ENCODE measurements at regions not wholly inside any gene's neighbourhood (a gene's known extent, or its start where the extent isn't known, plus 50 kb on each side); places are given as distances from the start of the nearest gene placed in this dataset.

DNA sequence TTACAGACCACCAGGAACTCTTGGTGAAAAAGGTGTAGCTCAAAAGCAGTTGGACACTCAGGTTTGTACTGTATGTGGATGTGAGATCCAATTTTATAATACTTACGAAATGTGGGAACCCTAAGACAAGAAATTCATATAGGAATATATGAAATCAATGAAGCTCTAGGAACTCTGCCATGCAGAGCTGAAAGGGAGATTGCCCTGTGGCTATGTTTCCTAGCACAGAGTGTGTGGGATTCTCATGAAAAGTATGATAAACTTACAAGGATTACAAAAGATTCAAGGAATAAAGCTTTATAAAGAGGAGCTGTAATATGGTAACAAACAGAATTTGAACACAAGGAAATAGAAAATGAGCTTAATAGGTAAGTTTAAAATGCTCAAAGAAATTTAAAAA, 205.7 kb upstream of the FAM83B start:
- DNase-seq (ENCODE audit: low read depth): no peak

- DNase-seq (ENCODE audit: low read depth): no peak
Observed at GRCh38 chr6:54646069-54646950, 200.3 kb upstream of the FAM83B start.

DNA sequence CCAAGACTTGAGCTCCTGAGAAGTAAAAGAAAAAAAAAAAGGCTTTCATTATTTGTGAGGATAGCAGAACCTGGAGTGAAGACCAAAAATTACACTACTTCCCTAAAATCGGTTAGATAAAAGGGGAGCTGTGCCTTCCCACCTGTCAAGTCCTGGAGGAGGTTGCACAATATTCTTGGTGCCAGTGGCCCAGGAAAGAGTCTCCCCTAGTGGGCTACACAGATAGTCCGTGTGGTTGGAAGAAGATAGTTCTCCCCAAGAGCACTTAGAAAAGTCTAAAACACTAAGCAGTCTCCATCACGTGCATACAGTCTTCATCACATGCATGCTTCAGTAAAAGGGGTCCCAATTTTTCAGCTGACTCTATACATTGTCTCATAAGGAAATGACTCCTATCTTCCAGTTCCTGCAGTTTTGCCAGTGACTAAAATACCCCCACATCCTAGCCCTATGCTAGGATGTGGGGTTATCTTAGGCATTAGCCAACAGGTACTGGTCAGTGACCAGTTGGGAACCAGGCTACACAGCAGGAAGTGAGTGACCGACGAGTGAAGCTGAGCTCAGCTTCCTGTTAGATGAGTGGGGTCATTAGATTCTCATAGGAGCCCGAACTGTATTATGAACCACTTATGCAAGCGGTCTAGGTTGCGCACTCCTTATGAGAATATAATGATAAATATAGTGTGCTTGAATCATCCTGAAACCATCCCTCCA, 199.5 kb upstream of the FAM83B start:
- no peak for DNase-seq (ENCODE audit: low read depth)

GRCh38 chr6:54654381-54654780, 192.2 kb upstream of the FAM83B start:
- DNase-seq (ENCODE audit: low read depth): no peak

DNA sequence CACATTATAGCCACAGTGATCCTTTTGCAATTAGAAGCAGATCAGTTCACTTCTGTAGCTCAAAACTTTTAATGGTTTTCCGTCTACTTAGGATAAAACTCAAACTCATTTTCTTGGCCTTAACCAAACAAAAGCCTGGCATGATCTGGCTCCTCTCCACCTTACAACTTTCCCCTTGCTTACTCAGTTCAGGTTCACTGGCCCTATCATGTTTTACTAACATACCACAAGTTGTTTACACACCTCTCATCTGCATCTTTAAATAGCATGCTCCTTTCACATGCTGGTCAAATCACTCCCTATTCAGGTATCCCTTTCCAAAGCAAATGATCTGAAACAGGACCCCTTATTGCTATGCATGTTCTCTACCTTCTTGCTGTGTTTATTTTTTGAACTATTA, 191.4 kb upstream of the FAM83B start:
- no peak for DNase-seq (ENCODE audit: low read depth)

GRCh38 chr6:54665278-54665677, 181.3 kb upstream of the FAM83B start:
- no peak for DNase-seq (ENCODE audit: low read depth)

GRCh38 chr6:54680531-54680930, 166.0 kb upstream of the FAM83B start:
- no peak for DNase-seq (ENCODE audit: low read depth)

- no peak for DNase-seq (ENCODE audit: low read depth)
Observed at GRCh38 chr6:54681267-54681666, 165.3 kb upstream of the FAM83B start.

DNA sequence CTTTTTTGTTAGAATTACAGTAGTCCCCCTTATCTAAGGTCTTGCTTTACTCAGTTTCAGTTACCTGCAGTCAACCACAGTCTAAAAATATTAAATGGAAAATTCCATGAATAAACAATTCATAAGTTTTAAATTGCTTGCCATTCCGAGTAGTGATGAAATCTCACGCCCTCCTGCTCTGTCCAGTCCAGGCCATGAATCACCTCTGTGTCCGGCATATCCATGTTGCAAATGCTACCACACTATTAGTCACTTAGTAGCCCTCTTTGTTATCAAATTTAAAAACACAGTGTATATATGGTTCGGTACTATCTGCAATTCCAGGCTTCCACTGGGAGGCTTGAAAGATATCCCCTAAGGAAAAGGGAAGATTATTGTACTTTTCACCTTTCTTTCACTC, 164.6 kb upstream of the FAM83B start:
- no peak for DNase-seq (ENCODE audit: low read depth)

DNA sequence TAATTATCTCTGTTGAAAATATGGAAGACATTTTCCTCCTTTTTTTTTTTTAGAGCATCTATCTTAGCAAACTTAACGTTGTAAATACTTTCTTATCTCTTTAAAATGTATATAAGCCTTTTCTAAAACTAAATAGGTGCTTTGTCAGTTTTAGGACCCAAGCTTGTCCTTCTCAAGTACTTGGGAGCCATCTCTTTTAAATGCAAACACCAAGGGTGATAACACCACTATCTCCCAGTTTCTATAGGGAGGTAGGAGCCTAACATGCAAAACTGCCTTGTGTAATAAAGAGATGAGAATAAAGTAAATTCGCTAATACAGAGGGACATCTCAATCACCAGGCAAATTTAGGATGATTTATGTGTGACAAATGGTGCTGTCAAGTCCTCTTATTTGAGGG, 157.0 kb upstream of the FAM83B start:
- DNase-seq (ENCODE audit: low read depth): no peak

- DNase-seq (ENCODE audit: low read depth): no peak
Observed at GRCh38 chr6:54690596-54690995, 156.0 kb upstream of the FAM83B start.

- no peak for DNase-seq (ENCODE audit: low read depth)
Observed at GRCh38 chr6:54694928-54695532, 151.5 kb upstream of the FAM83B start.

- DNase-seq (ENCODE audit: low read depth): no peak
Observed at GRCh38 chr6:54695815-54696214, 150.8 kb upstream of the FAM83B start.

GRCh38 chr6:54697424-54697823, 149.1 kb upstream of the FAM83B start:
- no peak for DNase-seq (ENCODE audit: low read depth)

DNA sequence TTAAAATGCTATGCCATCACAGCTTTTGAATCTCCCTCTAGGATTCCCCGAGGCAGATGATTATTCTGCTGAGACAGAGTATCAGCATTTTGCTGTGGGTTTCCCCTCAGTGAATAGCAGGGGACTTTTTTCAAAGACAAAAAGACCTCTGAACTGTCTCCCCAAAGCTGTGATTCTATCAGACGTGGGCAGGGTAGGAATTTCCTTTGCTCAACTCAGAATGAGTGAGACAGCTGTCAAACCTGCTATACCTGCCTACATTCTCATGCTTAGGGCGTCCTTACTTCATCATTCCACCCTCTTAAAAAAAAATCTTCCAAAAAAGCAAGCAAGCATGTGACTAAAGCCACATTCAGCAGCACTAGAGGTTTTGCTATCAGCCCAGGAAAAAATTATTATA, 147.6 kb upstream of the FAM83B start:
- no peak for DNase-seq (ENCODE audit: low read depth)

DNA sequence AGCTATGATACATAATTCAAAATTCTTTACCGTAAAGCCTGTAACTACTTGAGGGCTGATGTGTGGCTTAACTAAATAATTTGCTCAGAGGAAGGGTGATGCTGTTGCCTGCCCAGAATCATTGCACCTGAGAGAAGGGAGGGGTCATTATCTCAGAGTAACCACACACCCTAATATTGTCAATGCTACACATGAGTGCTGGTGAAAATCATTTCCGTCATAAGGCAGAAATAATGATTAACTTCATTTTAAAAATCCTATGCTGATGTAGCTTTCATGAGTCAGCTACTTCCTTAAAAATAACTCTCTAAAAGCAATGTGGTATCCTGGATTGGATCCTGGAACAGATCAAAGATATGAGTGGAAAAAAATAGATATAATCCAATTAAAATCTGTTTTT, 146.4 kb upstream of the FAM83B start:
- no peak for DNase-seq (ENCODE audit: low read depth)

DNA sequence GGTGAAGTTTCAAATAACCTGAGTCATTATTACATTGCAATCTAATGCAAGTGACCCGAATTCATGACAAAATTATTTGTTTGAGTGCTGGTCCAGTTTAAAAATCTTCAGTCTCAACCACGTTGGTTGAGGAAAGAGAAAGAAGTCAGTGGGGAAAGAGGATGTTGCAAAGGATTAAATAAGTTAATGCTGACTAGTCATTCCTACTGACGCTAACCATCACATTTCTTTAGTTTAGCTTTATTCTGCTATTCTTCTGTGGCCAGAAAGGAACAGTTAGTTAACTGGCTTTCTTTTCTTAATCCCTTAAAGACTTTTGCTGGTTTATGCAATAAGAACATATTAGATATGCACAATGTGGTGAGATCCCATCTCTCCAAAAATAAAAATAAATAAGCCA, 143.8 kb upstream of the FAM83B start:
- no peak for DNase-seq (ENCODE audit: low read depth)

DNA sequence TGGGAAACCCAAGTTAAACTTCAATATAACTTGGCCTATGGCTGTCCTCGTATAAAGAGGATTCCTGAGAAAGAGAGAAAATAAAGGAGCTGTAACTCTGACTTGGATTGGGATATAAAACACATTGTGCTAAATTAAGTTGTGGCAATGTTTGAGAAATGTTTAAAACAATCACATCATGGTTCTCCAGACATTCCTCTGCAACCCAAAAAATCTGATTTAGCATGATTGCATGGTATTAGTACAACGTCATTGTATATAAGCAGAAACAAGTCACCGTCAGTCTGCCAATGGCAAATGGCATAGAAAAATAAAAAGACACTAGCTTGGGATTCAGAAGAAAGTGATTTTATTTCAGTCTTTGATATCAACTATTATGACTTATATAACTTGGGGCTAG, 140.2 kb upstream of the FAM83B start:
- no peak for DNase-seq (ENCODE audit: low read depth)

GRCh38 chr6:54706844-54707605, 139.5 kb upstream of the FAM83B start:
- no peak for DNase-seq (ENCODE audit: low read depth)

- no peak for DNase-seq (ENCODE audit: low read depth)
Observed at GRCh38 chr6:54710456-54710855, 136.1 kb upstream of the FAM83B start.

DNA sequence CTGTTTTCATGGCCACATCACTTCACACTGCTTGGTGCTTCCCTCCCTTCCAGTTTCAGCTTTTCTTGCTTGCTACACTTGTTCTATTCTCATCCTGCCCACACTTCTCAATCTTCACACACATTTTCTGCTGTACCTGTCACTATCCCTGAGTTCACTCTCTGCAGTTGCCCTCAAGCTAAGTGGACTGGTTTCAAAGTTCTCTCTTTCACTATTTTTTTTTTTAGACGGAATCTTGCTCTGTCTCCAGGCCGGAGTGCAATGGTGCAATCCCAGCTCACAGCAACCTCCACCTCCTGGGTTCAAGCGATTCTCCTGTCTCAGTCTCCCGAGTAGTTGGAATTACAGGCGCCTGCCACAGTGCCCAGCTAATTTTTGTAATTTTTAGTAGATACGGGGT, 130.6 kb upstream of the FAM83B start:
- no peak for DNase-seq (ENCODE audit: low read depth)

GRCh38 chr6:54716877-54717276, 129.7 kb upstream of the FAM83B start:
- no peak for DNase-seq (ENCODE audit: low read depth)

Measured in stimulated activated CD8-positive, alpha-beta memory T cell treated with anti-CD3 and anti-CD28 coated beads, Interleukin-12 subunit alpha, Interleukin-12 subunit beta, amount 100 ng/mL, for 1 hour (primary cell).